ENCODE measurements at regions not wholly inside any gene's neighbourhood (a gene's known extent, or its start where the extent isn't known, plus 50 kb on each side); places are given as distances from the start of the nearest gene placed in this dataset.
A peak's percentile ranks its signal among the peaks of the same experiment; 100 is the strongest.

GRCh38 chr13:50414640-50415039 is 399.4 kb downstream of the KCNRG start:
- TF ChIP-seq CSDC2 (CRISPR knock-in tag; IDR thresholded peaks at IDR 0.05) (no peak), BACH2 (CRISPR knock-in tag; IDR thresholded peaks at IDR 0.05; ENCODE audit: borderline replicate concordance) (no peak), ZFP3 (CRISPR knock-in tag; IDR thresholded peaks at IDR 0.05) (peak; percentile 91), TCF4 (CRISPR knock-in tag; IDR thresholded peaks at IDR 0.05; ENCODE audit: borderline replicate concordance) (no peak), CREB5 (CRISPR knock-in tag; IDR thresholded peaks at IDR 0.05; ENCODE audit: low read depth) (no peak), PPARA (CRISPR knock-in tag; IDR thresholded peaks at IDR 0.05; ENCODE audit: borderline replicate concordance) (no peak), TOX (CRISPR knock-in tag; IDR thresholded peaks at IDR 0.05; ENCODE audit: borderline replicate concordance) (no peak), ZNF8 (CRISPR knock-in tag; IDR thresholded peaks at IDR 0.05) (no peak), ARNTL (CRISPR knock-in tag; IDR thresholded peaks at IDR 0.05; ENCODE audit: borderline replicate concordance, low read depth) (no peak), GLIS3 (CRISPR knock-in tag; IDR thresholded peaks at IDR 0.05) (no peak), CSRNP3 (CRISPR knock-in tag; IDR thresholded peaks at IDR 0.05) (no peak), ZNF70 (CRISPR knock-in tag; IDR thresholded peaks at IDR 0.05) (no peak)

All from SK-N-SH treated with all-trans-retinoic acid at 6 μM for 48 hours (cell line).